HAP-1 (cell line): ENCODE measurements at regions not wholly inside any gene's neighbourhood (a gene's known extent, or its start where the extent isn't known, plus 50 kb on each side); places are given as distances from the start of the nearest gene placed in this dataset.
"Not testable (repeated sequence)": the region's sequence is repeated elsewhere in the genome, so short reads cannot be mapped to it uniquely, and the experiment has no call there.

Experiments used
- DNase-seq, 2 experiments: peaks; one replicate each; pipeline ENCODE4 v3.0.0-alpha.2; 2016 to 2020; ENCODE audit warnings: low spot score in 2 of 2
- H3K27me3 ChIP-seq: fragments of 250-450 bp; sonication (Bioruptor Pico); 2 replicates; pipeline ENCODE4 v1.5.1; 2020; ENCODE audit warnings: low read depth, mild to moderate bottlenecking, moderate library complexity
- H3K36me3 ChIP-seq: fragments of 250-450 bp; sonication (Bioruptor Pico); replicated peaks from 2 replicates; pipeline ENCODE4 v1.5.1; 2020; ENCODE audit warnings: mild to moderate bottlenecking
- H3K4me1 ChIP-seq: fragments of 250-450 bp; sonication (Bioruptor Pico); 2 replicates; pipeline ENCODE4 v1.5.1; 2020; ENCODE audit warnings: mild to moderate bottlenecking
- H3K4me3 ChIP-seq: fragments of 250-450 bp; sonication (Bioruptor Pico); 2 replicates; pipeline ENCODE4 v1.5.1; 2020; ENCODE audit warnings: mild to moderate bottlenecking, moderate library complexity
- H3K9me3 ChIP-seq: fragments of 250-450 bp; sonication (Bioruptor Pico); 2 replicates; pipeline ENCODE4 v1.5.1; 2020; ENCODE audit warnings: mild to moderate bottlenecking, moderate library complexity
- in situ Hi-C: fragments of 300-500 bp; cut with MboI; formaldehyde crosslinking; loops from 3 replicates; pipeline ENCODE4 v1.14.3; 2020; ENCODE audit warnings: low sequenced_read_pairs, inconsistent platforms, mixed read lengths

GRCh38 chr6:135129136-135129856 is 51.8 kb upstream of the MYB start:
- Histone ChIP-seq H3K36me3 (no peaks in the 10 kb centered on the region), H3K4me3 (no peak overlapping the region), H3K27me3 (no peaks in the 10 kb centered on the region), H3K4me1 (peaks cover 8% of the 10 kb centered on the region; the same call in 1 of the 2 replicates), H3K9me3 (no peaks in the 10 kb centered on the region)
- in situ Hi-C loops = no loop called here
- peak; percentile 30 to 77 for DNase-seq

GRCh38 chr6:135128268-135128914 is 52.7 kb upstream of the MYB start:
- Histone ChIP-seq H3K4me3 (no peak overlapping the region), H3K4me1 (peaks cover 8% of the 10 kb centered on the region; the same call in 1 of the 2 replicates), H3K9me3 (no peaks in the 10 kb centered on the region), H3K36me3 (no peaks in the 10 kb centered on the region), H3K27me3 (no peaks in the 10 kb centered on the region)
- in situ Hi-C loops = no loop called here
- no peak for DNase-seq

GRCh38 chr6:135126729-135127128 is 54.4 kb upstream of the MYB start:
- Histone ChIP-seq H3K4me1 (peaks cover 8% of the 10 kb centered on the region; the same call in 1 of the 2 replicates), H3K4me3 (no peak overlapping the region), H3K27me3 (no peaks in the 10 kb centered on the region), H3K36me3 (no peaks in the 10 kb centered on the region), H3K9me3 (no peaks in the 10 kb centered on the region)
- no peak for DNase-seq
- in situ Hi-C loops = no loop called here

- no peaks in the 10 kb centered on the region for H3K9me3 ChIP-seq
- in situ Hi-C loops = no loop called here
- no peak for DNase-seq
- no peaks in the 10 kb centered on the region for H3K27me3 ChIP-seq
- H3K4me3 ChIP-seq = no peak overlapping the region
- peaks cover 8% of the 10 kb centered on the region; the same call in 1 of the 2 replicates for H3K4me1 ChIP-seq
- H3K36me3 ChIP-seq = no peaks in the 10 kb centered on the region
These were observed 55.1 kb upstream of the MYB start for GRCh38 chr6:135126034-135126433.

GRCh38 chr6:135121434-135121833 is 59.7 kb upstream of the MYB start:
- Histone ChIP-seq H3K36me3 (no peaks in the 10 kb centered on the region), H3K4me3 (no peak overlapping the region), H3K4me1 (no peaks in the 10 kb centered on the region), H3K27me3 (no peaks in the 10 kb centered on the region), H3K9me3 (no peaks in the 10 kb centered on the region)
- no peak for DNase-seq
- in situ Hi-C loops = no loop called here

- H3K9me3 ChIP-seq = no peaks in the 10 kb centered on the region
- no peaks in the 10 kb centered on the region for H3K27me3 ChIP-seq
- no peak for DNase-seq
- no peak overlapping the region for H3K4me3 ChIP-seq
- in situ Hi-C loops = no loop called here
- H3K4me1 ChIP-seq = no peaks in the 10 kb centered on the region
- no peaks in the 10 kb centered on the region for H3K36me3 ChIP-seq
These were observed 62.9 kb upstream of the MYB start for GRCh38 chr6:135118134-135118730.

GRCh38 chr6:135117413-135117968 is 62.9 kb upstream of the HBS1L start:
- in situ Hi-C loops = no loop called here
- H3K36me3 ChIP-seq = no peaks in the 10 kb centered on the region
- DNase-seq = no peak
- no peaks in the 10 kb centered on the region for H3K9me3 ChIP-seq
- no peaks in the 10 kb centered on the region for H3K4me1 ChIP-seq
- no peak overlapping the region for H3K4me3 ChIP-seq
- H3K27me3 ChIP-seq = no peaks in the 10 kb centered on the region

- in situ Hi-C loops = no loop called here
- H3K27me3 ChIP-seq = no peaks in the 10 kb centered on the region
- H3K36me3 ChIP-seq = no peaks in the 10 kb centered on the region
- no peaks in the 10 kb centered on the region for H3K4me1 ChIP-seq
- H3K4me3 ChIP-seq = no peak overlapping the region
- DNase-seq = no peak
- no peaks in the 10 kb centered on the region for H3K9me3 ChIP-seq
These were observed 61.9 kb upstream of the HBS1L start for GRCh38 chr6:135116571-135116970.

GRCh38 chr6:135115834-135116233 is 61.2 kb upstream of the HBS1L start:
- H3K27me3 ChIP-seq = no peaks in the 10 kb centered on the region
- no peak for DNase-seq
- no peaks in the 10 kb centered on the region for H3K36me3 ChIP-seq
- no peak overlapping the region for H3K4me3 ChIP-seq
- H3K9me3 ChIP-seq = no peaks in the 10 kb centered on the region
- no peaks in the 10 kb centered on the region for H3K4me1 ChIP-seq
- in situ Hi-C loops = no loop called here

GRCh38 chr6:135115411-135115810 is 60.8 kb upstream of the HBS1L start:
- H3K4me1 ChIP-seq = no peaks in the 10 kb centered on the region
- in situ Hi-C loops = no loop called here
- H3K36me3 ChIP-seq = no peaks in the 10 kb centered on the region
- no peaks in the 10 kb centered on the region for H3K9me3 ChIP-seq
- no peak overlapping the region for H3K4me3 ChIP-seq
- DNase-seq = no peak
- no peaks in the 10 kb centered on the region for H3K27me3 ChIP-seq

- Histone ChIP-seq H3K4me3 (no peak overlapping the region), H3K36me3 (no peaks in the 10 kb centered on the region), H3K4me1 (no peaks in the 10 kb centered on the region), H3K9me3 (no peaks in the 10 kb centered on the region), H3K27me3 (no peaks in the 10 kb centered on the region)
- DNase-seq = no peak
- in situ Hi-C loops = no loop called here
These were observed 59.9 kb upstream of the HBS1L start for GRCh38 chr6:135114355-135115145.

- in situ Hi-C loops = no loop called here
- Histone ChIP-seq H3K36me3 (no peaks in the 10 kb centered on the region), H3K27me3 (no peaks in the 10 kb centered on the region), H3K4me3 (no peak overlapping the region), H3K9me3 (no peaks in the 10 kb centered on the region), H3K4me1 (no peaks in the 10 kb centered on the region)
- DNase-seq = no peak
These were observed 59.2 kb upstream of the HBS1L start for GRCh38 chr6:135113860-135114259.

- in situ Hi-C loops, H3K9me3 ChIP-seq, DNase-seq, H3K4me1 ChIP-seq, H3K27me3 ChIP-seq, H3K4me3 ChIP-seq, H3K36me3 ChIP-seq: not testable (repeated sequence)
These were observed 58.3 kb upstream of the HBS1L start for GRCh38 chr6:135112951-135113350.
